Epithelial cell of esophagus (primary cell): ENCODE measurements at regions not wholly inside any gene's neighbourhood (a gene's known extent, or its start where the extent isn't known, plus 50 kb on each side); places are given as distances from the start of the nearest gene placed in this dataset.

Experiments used
- DNase-seq: peaks from one replicate; pipeline ENCODE4 v3.0.0; 2010; ENCODE audit warnings: low read depth
- H3K4me3 ChIP-seq: 2 replicates; pipeline ENCODE4 v1.5.1; 2011; ENCODE audit warnings: mild to moderate bottlenecking, low read length, control low read depth
- TF ChIP-seq, protein P1 (sequence below): IDR thresholded peaks from 2 replicates; pipeline ENCODE4 v1.5.1; 2011; ENCODE audit warnings: low read depth, mild to moderate bottlenecking, low read length, control low read depth, inconsistent platforms; ENCODE audit not compliant: insufficient read depth; ENCODE audit errors: missing control alignments

DNA sequence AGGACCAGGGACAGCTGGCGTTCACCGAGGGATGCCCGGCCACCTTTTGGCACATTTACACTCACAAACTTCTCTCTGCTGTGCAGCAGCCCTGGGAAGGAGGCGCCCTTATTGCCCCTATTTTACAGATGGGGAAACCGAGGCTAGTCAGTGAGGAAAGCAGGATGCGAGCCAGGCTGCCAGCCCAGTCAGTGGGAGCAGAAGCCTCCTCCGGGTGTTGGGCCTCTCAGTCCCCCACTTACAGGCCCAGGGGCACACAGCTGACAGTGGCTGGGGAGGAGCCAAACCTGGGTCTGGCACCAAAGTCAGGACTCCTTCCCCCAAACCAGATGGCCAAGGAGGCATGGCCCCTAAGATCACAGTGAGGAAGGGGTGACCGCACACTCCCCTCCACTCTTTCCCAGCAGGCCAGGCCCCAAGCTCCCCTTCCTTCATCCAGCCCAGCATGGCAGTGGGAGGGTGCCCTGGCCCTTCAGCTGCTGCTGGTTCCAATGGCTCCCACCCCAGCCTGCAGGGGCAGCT, 121.4 kb upstream of the ANO1 start:
- DNase-seq = no peak
- H3K4me3 ChIP-seq = no peak overlapping the region
- TF ChIP-seq, protein P1, sequence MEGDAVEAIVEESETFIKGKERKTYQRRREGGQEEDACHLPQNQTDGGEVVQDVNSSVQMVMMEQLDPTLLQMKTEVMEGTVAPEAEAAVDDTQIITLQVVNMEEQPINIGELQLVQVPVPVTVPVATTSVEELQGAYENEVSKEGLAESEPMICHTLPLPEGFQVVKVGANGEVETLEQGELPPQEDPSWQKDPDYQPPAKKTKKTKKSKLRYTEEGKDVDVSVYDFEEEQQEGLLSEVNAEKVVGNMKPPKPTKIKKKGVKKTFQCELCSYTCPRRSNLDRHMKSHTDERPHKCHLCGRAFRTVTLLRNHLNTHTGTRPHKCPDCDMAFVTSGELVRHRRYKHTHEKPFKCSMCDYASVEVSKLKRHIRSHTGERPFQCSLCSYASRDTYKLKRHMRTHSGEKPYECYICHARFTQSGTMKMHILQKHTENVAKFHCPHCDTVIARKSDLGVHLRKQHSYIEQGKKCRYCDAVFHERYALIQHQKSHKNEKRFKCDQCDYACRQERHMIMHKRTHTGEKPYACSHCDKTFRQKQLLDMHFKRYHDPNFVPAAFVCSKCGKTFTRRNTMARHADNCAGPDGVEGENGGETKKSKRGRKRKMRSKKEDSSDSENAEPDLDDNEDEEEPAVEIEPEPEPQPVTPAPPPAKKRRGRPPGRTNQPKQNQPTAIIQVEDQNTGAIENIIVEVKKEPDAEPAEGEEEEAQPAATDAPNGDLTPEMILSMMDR = no peak

DNA sequence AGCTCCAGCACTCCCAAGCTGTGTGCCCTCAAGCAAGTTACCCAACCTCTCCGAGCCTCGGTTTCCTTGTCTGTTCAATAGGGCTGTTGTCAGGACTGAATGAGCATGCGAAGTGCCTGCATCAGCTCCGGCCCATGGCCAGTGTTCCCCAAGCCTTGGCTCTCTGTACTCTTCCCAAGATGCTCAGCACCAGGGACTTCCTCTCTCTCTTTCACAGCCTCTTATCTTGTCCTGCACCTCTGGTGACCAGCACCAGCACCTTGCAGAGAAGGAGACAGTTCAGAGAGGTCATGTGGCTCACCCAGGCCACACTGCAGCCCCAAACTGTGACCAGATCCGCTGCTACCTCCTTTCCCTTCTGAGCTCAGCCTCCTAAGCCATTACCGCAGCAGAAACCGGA, 120.3 kb upstream of the ANO1 start:
- no peak for DNase-seq
- TF ChIP-seq, protein P1 = no peak

GRCh38 chr11:69958308-69958707, 119.8 kb upstream of the ANO1 start:
- DNase-seq = no peak
- TF ChIP-seq, protein P1 = no peak
- H3K4me3 ChIP-seq = no peak overlapping the region

More for the DNA sequence above, 120.3 kb upstream of the ANO1 start:
- H3K4me3 ChIP-seq = no peak overlapping the region

- TF ChIP-seq, protein P1 = no peak
- H3K4me3 ChIP-seq = no peak overlapping the region
- no peak for DNase-seq
These were observed 118.7 kb upstream of the ANO1 start for GRCh38 chr11:69959461-69959860.

- no peak overlapping the region for H3K4me3 ChIP-seq
- TF ChIP-seq, protein P1 = no peak
- DNase-seq = no peak
These were observed 116.4 kb upstream of the ANO1 start for GRCh38 chr11:69961738-69962137.

- TF ChIP-seq, protein P1 = no peak
- peak; percentile 80 for DNase-seq
- H3K4me3 ChIP-seq = no peak overlapping the region
These were observed 116.0 kb upstream of the ANO1 start for GRCh38 chr11:69962152-69962551.

GRCh38 chr11:69963533-69964246, 114.4 kb upstream of the ANO1 start:
- TF ChIP-seq, protein P1 = no peak
- H3K4me3 ChIP-seq = no peak overlapping the region
- DNase-seq = no peak
